K562 (cell line): ENCODE measurements at regions not wholly inside any gene's neighbourhood (a gene's known extent, or its start where the extent isn't known, plus 50 kb on each side); places are given as distances from the start of the nearest gene placed in this dataset.

Experiments used
- ATAC-seq: fragments of 200-7000 bp; cut with Tn5 transposase; 3 replicates; pipeline ENCODE4 v1.9.1; 2020; ENCODE audit warnings: moderate library complexity
- BruUV-seq: library from RNA; stranded (reverse); fragments of 400-500 nt; replicated peaks from 2 replicates; lab custom pipeline; 2021; lab: Mats Ljungman, UMichigan
- CTCF ChIA-PET: fragments of 300-600 bp; formaldehyde crosslinking; extraction: SDS; loops from one replicate; lab custom pipeline; 2021; ENCODE audit warnings: low intra/inter-chr PET ratio; lab: Yijun Ruan, JAX
- POLR2A ChIA-PET: fragments of 300-600, 350-650 bp; sonication (Branson Sonifier 250); formaldehyde crosslinking; extraction: SDS; loops from one replicate; lab custom pipeline; 2021; ENCODE audit warnings: antibody characterized with exemption, inconsistent platforms; lab: Yijun Ruan, JAX
- DNase-seq, 4 experiments: peaks; one replicate each; pipeline versions ENCODE4 v3.0.0 to v3.0.0-alpha.2; 2011 to 2018; ENCODE audit warnings: low spot score in 3 of 4, mixed read lengths in 3 of 4; ENCODE audit errors: extremely low read depth in 1 of 4
- FAIRE-seq: peaks from 2 replicates; lab custom pipeline; 2011; peaks lifted over from hg19 to GRCh38; lab: Jason Lieb, UNC
- H2AFZ ChIP-seq: 2 replicates; pipeline ENCODE4 v1.6.0; 2011; ENCODE audit warnings: low read depth, low read length, control low read depth, inconsistent platforms
- H3K27ac ChIP-seq: fragments of 200-600 bp; 3 replicates; pipeline ENCODE4 v1.8.0; 2011; ENCODE audit warnings: low read depth, mild to moderate bottlenecking, control low read depth, inconsistent platforms, low read length, moderate library complexity, mixed read lengths; ENCODE audit errors: extremely low read depth
- H3K27me3 ChIP-seq, 2 experiments: fragments of 300-600 bp in 1 of 2; 2 replicates in 1 of 2; 3 replicates in 1 of 2; pipeline versions ENCODE4 v1.6.0 to v1.8.0; 2011; ENCODE audit warnings: inconsistent platforms in 2 of 2, low read length in 2 of 2, mild to moderate bottlenecking in 1 of 2, mixed read lengths in 1 of 2, moderate library complexity in 1 of 2; ENCODE audit not compliant: control insufficient read depth in 2 of 2, insufficient read depth in 2 of 2
- H3K36me3 ChIP-seq: fragments of 300-600 bp; 3 replicates; pipeline ENCODE4 v1.8.0; 2011; ENCODE audit warnings: mild to moderate bottlenecking, low read length, inconsistent platforms; ENCODE audit not compliant: control insufficient read depth, insufficient read depth
- H3K4me1 ChIP-seq, 2 experiments: fragments of 200-600 bp in 1 of 2; replicated peaks in 1 of 2; 2 replicates in 1 of 2; 3 replicates in 1 of 2; pipeline versions ENCODE4 v1.5.1 to v1.8.0; 2011; ENCODE audit warnings: inconsistent platforms in 2 of 2, low read length in 2 of 2, mild to moderate bottlenecking in 1 of 2, mixed read lengths in 1 of 2, moderate library complexity in 1 of 2; ENCODE audit not compliant: control insufficient read depth in 2 of 2, insufficient read depth in 2 of 2
- H3K4me2 ChIP-seq: 2 replicates; pipeline ENCODE4 v1.6.1; 2011; ENCODE audit warnings: low read length, control low read depth, inconsistent platforms, mixed read lengths; ENCODE audit not compliant: insufficient read depth
- H3K4me3 ChIP-seq: fragments of 200-600 bp; sonication (generic), shearing (Covaris generic); 2 replicates; pipeline ENCODE4 v1.5.1; 2016; ENCODE audit warnings: control low read depth, inconsistent platforms
- H3K79me2 ChIP-seq: fragments of 200-600 bp; 3 replicates; pipeline ENCODE4 v1.8.0; 2011; ENCODE audit warnings: low read length, inconsistent platforms; ENCODE audit not compliant: control insufficient read depth, insufficient read depth
- H3K9ac ChIP-seq, 2 experiments: 2 replicates each; pipeline versions ENCODE4 v1.6.0 to v1.6.1; 2011; ENCODE audit warnings: low read depth in 2 of 2, low read length in 2 of 2, control low read depth in 1 of 2, inconsistent platforms in 1 of 2, mild to moderate bottlenecking in 1 of 2, mixed read lengths in 1 of 2; ENCODE audit not compliant: insufficient read depth in 1 of 2
- H3K9me1 ChIP-seq: one replicate; pipeline ENCODE4 v1.6.0; 2011; ENCODE audit warnings: inconsistent platforms, mild to moderate bottlenecking, low read length, moderate library complexity; ENCODE audit not compliant: control insufficient read depth, insufficient read depth
- H3K9me3 ChIP-seq: replicated peaks from 2 replicates; pipeline ENCODE4 v1.5.1; 2011; ENCODE audit warnings: low read depth, low read length, inconsistent platforms; ENCODE audit not compliant: control insufficient read depth, insufficient read depth
- H4K20me1 ChIP-seq: replicated peaks from 2 replicates; pipeline ENCODE4 v1.6.1; 2011; ENCODE audit warnings: low read length, inconsistent platforms, mixed read lengths; ENCODE audit not compliant: control insufficient read depth, insufficient read depth
- BACH1 ChIP-seq: fragments of 200-800 bp; sonication (Bioruptor generic); IDR thresholded peaks from 2 replicates; pipeline ENCODE4 v1.6.1; 2016; ENCODE audit warnings: missing genetic modification characterization, missing compliant biosample characterization
- C11orf30 ChIP-seq: fragments of 450-650 bp; IDR thresholded peaks from 2 replicates; pipeline ENCODE4 v1.6.1; 2016; ENCODE audit warnings: low read depth, mild to moderate bottlenecking
- CBX3 ChIP-seq, 2 experiments: IDR thresholded peaks; 1 replicate in 1 of 2; 2 replicates in 1 of 2; pipeline ENCODE4 v1.6.1; 2012; ENCODE audit warnings: inconsistent platforms in 2 of 2, low read length in 2 of 2, borderline replicate concordance in 1 of 2, control low read depth in 1 of 2
- DIDO1 ChIP-seq: fragments of 450-650 bp; IDR thresholded peaks from 2 replicates; pipeline ENCODE4 v1.6.1; 2016; ENCODE audit warnings: low read depth, missing biosample characterization, missing genetic modification characterization
- EHMT2 ChIP-seq: fragments of 450-650 bp; IDR thresholded peaks from 2 replicates; pipeline ENCODE4 v1.6.1; 2018; ENCODE audit warnings: antibody characterized with exemption
- IFI16 ChIP-seq: fragments of 250-450 bp; sonication (Bioruptor Pico); IDR thresholded peaks from 2 replicates; pipeline ENCODE4 v2.1.2; 2022; ENCODE audit warnings: mild to moderate bottlenecking, inconsistent platforms
- JUNB ChIP-seq: fragments of 450-650 bp; formaldehyde crosslinking; conservative IDR thresholded peaks from 2 replicates; pipeline ENCODE4 v1.4.0; 2020; ENCODE audit warnings: mild to moderate bottlenecking
- KLF1 ChIP-seq: fragments of 450-650 bp; IDR thresholded peaks from 2 replicates; pipeline ENCODE4 v1.6.1; 2016; ENCODE audit warnings: missing genetic modification characterization, missing compliant biosample characterization
- MED1 ChIP-seq: sonication (generic); formaldehyde crosslinking; IDR thresholded peaks from 2 replicates; pipeline ENCODE4 v1.8.1; 2023; ENCODE audit warnings: missing genetic modification reagents, borderline replicate concordance
- PHF20 ChIP-seq: fragments of 450-650 bp; IDR thresholded peaks from 2 replicates; pipeline ENCODE4 v1.6.1; 2018; ENCODE audit not compliant: partially characterized antibody
- RAD21 ChIP-seq, 2 experiments: fragments of 250-450 bp in 1 of 2; fragments of 450-650 bp in 1 of 2; sonication (Bioruptor Pico) in 1 of 2; formaldehyde crosslinking in 1 of 2; IDR thresholded peaks in 1 of 2; conservative IDR thresholded peaks in 1 of 2; 2 replicates each; pipeline versions ENCODE4 v1.4.0 to v1.8.0; 2020 to 2022; ENCODE audit warnings: mild to moderate bottlenecking in 2 of 2, moderate library complexity in 1 of 2
- RBM34 ChIP-seq: fragments of 200-400 bp; formaldehyde crosslinking; IDR thresholded peaks from 2 replicates; pipeline ENCODE4 v1.6.1; 2018; ENCODE audit warnings: low read length, borderline replicate concordance; ENCODE audit not compliant: insufficient read depth
- SMAD3 ChIP-seq: fragments of 450-650 bp; formaldehyde crosslinking; conservative IDR thresholded peaks from 2 replicates; pipeline ENCODE4 v1.4.0; 2020; ENCODE audit warnings: mild to moderate bottlenecking
- TAF1 ChIP-seq: IDR thresholded peaks from 2 replicates; pipeline ENCODE4 v1.6.1; 2011; ENCODE audit warnings: mild to moderate bottlenecking, low read length, moderate library complexity; ENCODE audit not compliant: insufficient read depth, control insufficient read depth, severe bottlenecking; ENCODE audit errors: extremely low read depth
- ZFP30 ChIP-seq: fragments of 250-450 bp; sonication (Bioruptor Pico); IDR thresholded peaks from 2 replicates; pipeline ENCODE4 v1.8.0; 2022; ENCODE audit warnings: moderate library complexity, mild to moderate bottlenecking, inconsistent platforms, borderline replicate concordance
- ZNF239 ChIP-seq: fragments of 250-450 bp; sonication (Bioruptor Pico); IDR thresholded peaks from 2 replicates; pipeline ENCODE4 v1.4.0; 2020; ENCODE audit warnings: mild to moderate bottlenecking
- ZNF408 ChIP-seq: fragments of 250-450 bp; sonication (Bioruptor Pico); IDR thresholded peaks from 2 replicates; pipeline ENCODE4 v1.4.0; 2020; ENCODE audit warnings: low read depth, mild to moderate bottlenecking, moderate library complexity
- ZNF695 ChIP-seq: fragments of 450-650 bp; formaldehyde crosslinking; IDR thresholded peaks from 2 replicates; pipeline ENCODE4 v1.4.0; 2020; ENCODE audit warnings: mild to moderate bottlenecking, moderate library complexity
- WGBS: fragments of 100-300 bp; shearing (Covaris generic); methylation state at CpG from one replicate; pipeline ENCODE4 v1.1.6; 2016; ENCODE audit warnings: low coverage, mixed read lengths; ENCODE audit not compliant: insufficient coverage; ENCODE audit errors: missing lambda C conversion rate; 5-methylcytosine and 5-hydroxymethylcytosine counted together
- in situ Hi-C: fragments of 300-500 bp; cut with MboI; formaldehyde crosslinking; loops from 4 replicates; pipeline ENCODE4 v1.15.0; 2018; ENCODE audit warnings: inconsistent platforms, mixed read lengths
- intact Hi-C: fragments of 100-400 bp; cut with micrococcal nuclease; formaldehyde crosslinking; loops from 2 replicates; pipeline ENCODE4 v1.14.2; 2022

GRCh38 chr2:117492209-117492851, 322.2 kb upstream of the DDX18 start:
- WGBS: 0% methylated on average over 3 of the region's 3 CpGs
- BruUV-seq: no TSS peak
- Histone ChIP-seq H3K4me1 (no peaks in the 10 kb centered on the region), H3K27me3 (no peaks in the 10 kb centered on the region), H3K9me3 (no peaks in the 10 kb centered on the region), H4K20me1 (no peaks in the 10 kb centered on the region), H3K9me1 (no peaks in the 10 kb centered on the region), H3K36me3 (no peaks in the 10 kb centered on the region), H3K79me2 (no peaks in the 10 kb centered on the region), H3K27ac (no peak overlapping the region), H3K9ac (no peak overlapping the region), H2AFZ (no peak overlapping the region), H3K4me2 (no peak overlapping the region), H3K4me3 (no peak overlapping the region)
- intact Hi-C loops (no loop called here), in situ Hi-C loops (no loop called here)
- DNase-seq: no peak
- POLR2A ChIA-PET: no interaction called here
- TF ChIP-seq RBM34: no peak
- TF ChIP-seq JUNB: no peak
- no peak for TF ChIP-seq ZNF239 (CRISPR knock-in tag)
- TF ChIP-seq IFI16: no peak
- no peak for FAIRE-seq
- no peak for ATAC-seq
- CTCF ChIA-PET: no interaction called here

GRCh38 chr2:117500721-117501120, 313.8 kb upstream of the DDX18 start:
- DNase-seq (no peak), ATAC-seq (no peak), FAIRE-seq (no peak)
- ChIA-PET CTCF (no interaction called here), POLR2A (no interaction called here)
- H2AFZ ChIP-seq: no peak overlapping the region
- BruUV-seq: no TSS peak
- H3K9me1 ChIP-seq: no peaks in the 10 kb centered on the region
- H4K20me1 ChIP-seq: no peaks in the 10 kb centered on the region
- H3K27me3 ChIP-seq: no peaks in the 10 kb centered on the region
- no peaks in the 10 kb centered on the region for H3K79me2 ChIP-seq
- no peaks in the 10 kb centered on the region for H3K9me3 ChIP-seq
- no peaks in the 10 kb centered on the region for H3K4me1 ChIP-seq
- intact Hi-C loops (no loop called here), in situ Hi-C loops (no loop called here)
- WGBS: 0% methylated on average over 3 of the region's 3 CpGs
- no peak overlapping the region for H3K4me2 ChIP-seq
- H3K9ac ChIP-seq: no peak overlapping the region
- no peak overlapping the region for H3K27ac ChIP-seq
- H3K36me3 ChIP-seq: no peaks in the 10 kb centered on the region
- H3K4me3 ChIP-seq: no peak overlapping the region
- TF ChIP-seq SMAD3: no peak
- TF ChIP-seq MED1: no peak
- no peak for TF ChIP-seq KLF1
- TF ChIP-seq TAF1: no peak
- TF ChIP-seq CBX3 (IDR thresholded peaks at IDR 0.05; ENCODE audit: borderline replicate concordance in 1 of 2, low read length in 2 of 2): no peak
- TF ChIP-seq RAD21 (CRISPR knock-in tag; conservative IDR thresholded peaks at IDR 0.05 in 1 of 2, IDR thresholded peaks at IDR 0.05 in 1 of 2): no peak
- no peak for TF ChIP-seq ZNF408
- TF ChIP-seq ZFP30 (CRISPR knock-in tag): no peak
- TF ChIP-seq DIDO1 (tag): no peak
- no peak for TF ChIP-seq ZNF695 (CRISPR knock-in tag)
- no peak for TF ChIP-seq PHF20
- no peak for TF ChIP-seq C11orf30
- no peak for TF ChIP-seq EHMT2
- no peak for TF ChIP-seq BACH1 (tag)
